ENCODE measurements at regions not wholly inside any gene's neighbourhood (a gene's known extent, or its start where the extent isn't known, plus 50 kb on each side); places are given as distances from the start of the nearest gene placed in this dataset.

- no peaks in the 10 kb centered on the region for H3K9me3 ChIP-seq
- no peak overlapping the region for H3K4me3 ChIP-seq
- H3K4me1 ChIP-seq (ENCODE audit: control insufficient read depth in 1 of 2, low read depth in 2 of 2) = peaks cover 0 to 17% of the 10 kb centered on the region in 2 donors
- TF ChIP-seq, protein P1, sequence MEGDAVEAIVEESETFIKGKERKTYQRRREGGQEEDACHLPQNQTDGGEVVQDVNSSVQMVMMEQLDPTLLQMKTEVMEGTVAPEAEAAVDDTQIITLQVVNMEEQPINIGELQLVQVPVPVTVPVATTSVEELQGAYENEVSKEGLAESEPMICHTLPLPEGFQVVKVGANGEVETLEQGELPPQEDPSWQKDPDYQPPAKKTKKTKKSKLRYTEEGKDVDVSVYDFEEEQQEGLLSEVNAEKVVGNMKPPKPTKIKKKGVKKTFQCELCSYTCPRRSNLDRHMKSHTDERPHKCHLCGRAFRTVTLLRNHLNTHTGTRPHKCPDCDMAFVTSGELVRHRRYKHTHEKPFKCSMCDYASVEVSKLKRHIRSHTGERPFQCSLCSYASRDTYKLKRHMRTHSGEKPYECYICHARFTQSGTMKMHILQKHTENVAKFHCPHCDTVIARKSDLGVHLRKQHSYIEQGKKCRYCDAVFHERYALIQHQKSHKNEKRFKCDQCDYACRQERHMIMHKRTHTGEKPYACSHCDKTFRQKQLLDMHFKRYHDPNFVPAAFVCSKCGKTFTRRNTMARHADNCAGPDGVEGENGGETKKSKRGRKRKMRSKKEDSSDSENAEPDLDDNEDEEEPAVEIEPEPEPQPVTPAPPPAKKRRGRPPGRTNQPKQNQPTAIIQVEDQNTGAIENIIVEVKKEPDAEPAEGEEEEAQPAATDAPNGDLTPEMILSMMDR (IDR thresholded peaks at IDR 0.05) = no peak
- DNase-seq (ENCODE audit: low spot score) = no peak
- no peaks in the 10 kb centered on the region for H3K27me3 ChIP-seq (replicated peaks; ENCODE audit: insufficient read depth)
- H3K36me3 ChIP-seq = no peaks in the 10 kb centered on the region
- H3K27ac ChIP-seq = no peak overlapping the region
- ATAC-seq (ENCODE audit: insufficient number of reproducible peaks, low FRiP score, low read depth) = no peak
Observed at GRCh38 chr2:2740238-2740775, 409.2 kb upstream of the MYT1L start.

DNA sequence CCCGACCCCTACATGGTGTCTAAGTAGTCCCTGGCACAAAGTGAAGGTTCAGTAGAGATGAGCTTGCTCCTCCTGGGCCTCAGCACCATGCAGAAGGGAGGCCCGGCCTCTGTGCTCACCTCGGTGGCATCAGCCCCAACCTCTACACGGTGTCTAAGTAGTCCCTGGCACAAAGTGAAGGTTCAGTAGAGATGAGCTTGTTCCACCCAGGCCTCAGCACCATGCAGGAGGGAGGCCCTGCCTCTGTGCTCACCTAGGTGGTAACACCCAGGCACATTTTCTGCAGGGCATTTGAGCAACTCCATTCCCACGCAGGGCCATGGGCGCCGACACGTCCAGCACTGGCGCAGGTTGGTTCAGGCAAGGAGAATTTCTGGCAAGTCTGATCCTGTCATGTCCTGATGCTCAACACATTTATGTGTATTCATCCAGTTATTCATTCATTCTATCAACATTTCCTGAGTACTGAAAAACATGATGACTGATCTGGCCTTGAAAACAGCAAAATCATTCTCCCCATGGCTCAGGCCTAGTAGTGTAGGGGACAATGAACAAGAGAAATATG is 408.2 kb upstream of the MYT1L start:
- ATAC-seq (ENCODE audit: insufficient number of reproducible peaks, low FRiP score, low read depth) = no peak
- no peak overlapping the region for H3K4me3 ChIP-seq
- DNase-seq (ENCODE audit: low spot score) = no peak
- no peaks in the 10 kb centered on the region for H3K9me3 ChIP-seq
- peaks cover 0 to 17% of the 10 kb centered on the region in 2 donors for H3K4me1 ChIP-seq (ENCODE audit: control insufficient read depth in 1 of 2, low read depth in 2 of 2)
- no peak overlapping the region for H3K27ac ChIP-seq
- H3K27me3 ChIP-seq (replicated peaks; ENCODE audit: insufficient read depth) = no peaks in the 10 kb centered on the region
- H3K36me3 ChIP-seq = no peaks in the 10 kb centered on the region
- TF ChIP-seq, protein P1 (IDR thresholded peaks at IDR 0.05) = no peak

DNA sequence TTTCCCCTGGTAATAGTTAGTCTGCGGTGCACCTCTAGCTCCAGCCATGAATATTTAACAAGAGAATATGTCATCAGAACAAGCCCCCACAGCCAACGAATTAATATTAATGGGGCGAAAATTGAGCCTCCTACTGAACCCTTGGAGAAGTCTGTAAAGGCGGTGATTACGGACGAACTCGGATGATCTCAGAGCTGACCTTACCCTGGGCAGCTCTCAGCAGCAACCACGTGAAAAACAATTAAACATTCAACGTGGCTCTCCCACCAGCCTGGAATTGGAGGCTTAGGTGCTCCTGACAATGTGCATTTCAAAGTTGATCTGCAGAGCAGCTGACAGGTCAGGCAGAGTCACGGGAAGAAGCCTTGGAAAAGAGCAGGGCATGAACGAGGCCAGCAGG is 407.6 kb upstream of the MYT1L start:
- ATAC-seq (ENCODE audit: insufficient number of reproducible peaks, low FRiP score, low read depth) = no peak
- no peak overlapping the region for H3K4me3 ChIP-seq
- no peaks in the 10 kb centered on the region for H3K36me3 ChIP-seq
- no peaks in the 10 kb centered on the region for H3K27me3 ChIP-seq (replicated peaks; ENCODE audit: insufficient read depth)
- no peaks in the 10 kb centered on the region for H3K9me3 ChIP-seq
- H3K27ac ChIP-seq = no peak overlapping the region
- peaks cover 0 to 14% of the 10 kb centered on the region in 2 donors for H3K4me1 ChIP-seq (ENCODE audit: control insufficient read depth in 1 of 2, low read depth in 2 of 2)
- no peak for DNase-seq (ENCODE audit: low spot score)
- TF ChIP-seq, protein P1 (IDR thresholded peaks at IDR 0.05) = no peak

DNA sequence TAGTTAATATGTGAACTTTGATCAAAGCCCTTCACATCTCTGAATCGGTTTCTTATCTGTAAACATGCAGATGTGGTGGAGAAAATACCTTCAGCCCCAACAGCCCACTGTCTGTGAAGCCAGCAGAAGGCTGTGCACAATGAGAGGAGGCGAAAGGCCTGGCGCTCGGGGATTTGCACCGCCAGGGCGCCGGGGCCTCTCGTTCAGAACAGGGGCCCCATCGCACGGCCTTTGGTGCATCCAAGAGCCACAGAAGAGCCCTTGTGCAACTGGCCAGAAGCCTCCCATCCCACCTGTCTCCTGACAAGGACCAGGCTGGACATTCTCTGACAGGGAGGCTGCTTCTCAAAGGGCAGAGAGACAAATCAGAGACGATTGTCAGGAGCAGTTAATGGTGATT is 407.2 kb upstream of the MYT1L start:
- ATAC-seq (ENCODE audit: insufficient number of reproducible peaks, low FRiP score, low read depth) = no peak
- H3K4me3 ChIP-seq = no peak overlapping the region
- H3K27me3 ChIP-seq (replicated peaks; ENCODE audit: insufficient read depth) = no peaks in the 10 kb centered on the region
- TF ChIP-seq, protein P1 (IDR thresholded peaks at IDR 0.05) = no peak
- H3K36me3 ChIP-seq = no peaks in the 10 kb centered on the region
- no peak overlapping the region for H3K27ac ChIP-seq
- DNase-seq (ENCODE audit: low spot score) = no peak
- H3K4me1 ChIP-seq (ENCODE audit: control insufficient read depth in 1 of 2, low read depth in 2 of 2) = peaks cover 0 to 10% of the 10 kb centered on the region in 2 donors
- H3K9me3 ChIP-seq = no peaks in the 10 kb centered on the region

- TF ChIP-seq, protein P1 (IDR thresholded peaks at IDR 0.05) = no peak
- H3K27me3 ChIP-seq (replicated peaks; ENCODE audit: insufficient read depth) = no peaks in the 10 kb centered on the region
- H3K4me1 ChIP-seq (ENCODE audit: control insufficient read depth in 1 of 2, low read depth in 2 of 2) = no peaks in the 10 kb centered on the region
- no peaks in the 10 kb centered on the region for H3K9me3 ChIP-seq
- DNase-seq (ENCODE audit: low spot score) (no peak), ATAC-seq (ENCODE audit: insufficient number of reproducible peaks, low FRiP score, low read depth) (no peak)
- no peaks in the 10 kb centered on the region for H3K36me3 ChIP-seq
- H3K4me3 ChIP-seq = no peak overlapping the region
- no peak overlapping the region for H3K27ac ChIP-seq
Observed at GRCh38 chr2:2735041-2735440, 404.0 kb upstream of the MYT1L start.
